ENCODE measurements at regions not wholly inside any gene's neighbourhood (a gene's known extent, or its start where the extent isn't known, plus 50 kb on each side); places are given as distances from the start of the nearest gene placed in this dataset.

DNA sequence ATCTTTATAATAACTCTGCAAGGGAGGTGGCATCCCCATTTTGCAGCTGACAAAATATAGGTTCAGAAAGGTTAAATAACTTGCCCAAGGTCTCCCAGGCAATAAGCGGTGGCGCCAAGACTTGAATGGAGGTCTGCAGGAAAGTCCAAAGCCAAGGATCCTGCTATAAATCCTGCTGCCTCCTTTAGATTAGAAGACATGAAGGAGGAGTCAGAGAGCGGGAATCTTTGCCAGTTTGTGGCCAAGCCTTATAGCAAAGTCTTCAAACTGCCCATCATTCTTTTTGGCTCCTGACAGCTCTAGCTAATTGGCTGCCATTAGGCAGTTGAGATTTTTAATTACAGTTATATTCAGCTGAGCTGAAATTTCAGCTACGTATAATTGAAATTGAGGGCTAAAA, 114.3 kb downstream of the C1D start:
- H3K27me3 ChIP-seq (ENCODE audit: control insufficient read depth in 3 of 3, insufficient read depth in 3 of 3, low read length in 3 of 3), result no peaks in the 10 kb centered on the region

DNA sequence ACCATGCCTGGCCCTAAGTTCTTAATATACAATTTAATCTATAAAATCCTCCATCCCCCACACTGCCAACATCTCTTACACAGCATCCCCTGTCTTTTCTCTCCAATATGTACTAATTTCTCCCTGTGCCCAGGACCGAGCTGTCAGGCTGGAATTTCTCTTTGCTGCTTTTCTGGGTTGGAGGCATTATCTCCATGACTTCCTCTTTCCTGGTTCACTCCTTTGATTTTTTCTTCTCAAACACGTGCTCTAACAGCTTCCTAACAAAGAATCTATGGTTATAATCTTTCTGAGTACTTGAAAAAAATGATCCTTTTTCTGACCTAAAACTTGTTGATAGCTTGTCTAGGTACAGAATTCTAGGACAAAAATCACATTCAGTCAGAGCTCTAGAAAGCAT, 112.8 kb downstream of the C1D start:
- no peaks in the 10 kb centered on the region for H3K27me3 ChIP-seq (ENCODE audit: control insufficient read depth in 3 of 3, insufficient read depth in 3 of 3, low read length in 3 of 3)
- no peaks in the 10 kb centered on the region for H3K9me3 ChIP-seq (ENCODE audit: control insufficient read depth in 2 of 2, insufficient read depth in 1 of 2, low read depth in 1 of 2, low read length in 1 of 2)
- no peak overlapping the region for H3K4me3 ChIP-seq (ENCODE audit: low read depth in 1 of 3, low read length in 3 of 3)
- 50 to 66% (median 54%) methylated on average over 2 of the region's 2 CpGs for WGBS, 3 donors
- H3K36me3 ChIP-seq (ENCODE audit: control insufficient read depth in 3 of 3, insufficient read depth in 2 of 3, low read depth in 1 of 3, low read length in 3 of 3), result no peaks in the 10 kb centered on the region
- FAIRE-seq (no peak), DNase-seq (no peak)
- no peak overlapping the region for H3K27ac ChIP-seq (ENCODE audit: low read depth in 1 of 3, low read length in 2 of 3)
- H3K4me1 ChIP-seq (ENCODE audit: control insufficient read depth in 3 of 3, insufficient read depth in 2 of 3, low read depth in 1 of 3, low read length in 2 of 3), result peaks cover 0 to 3% (median 0%) of the 10 kb centered on the region in 3 donors

More for the DNA sequence above, 114.3 kb downstream of the C1D start:
- Histone ChIP-seq H3K9me3 (ENCODE audit: control insufficient read depth in 2 of 2, insufficient read depth in 1 of 2, low read depth in 1 of 2, low read length in 1 of 2) (no peaks in the 10 kb centered on the region), H3K27ac (ENCODE audit: low read depth in 1 of 3, low read length in 2 of 3) (no peak overlapping the region), H3K4me3 (ENCODE audit: low read depth in 1 of 3, low read length in 3 of 3) (no peak overlapping the region), H3K4me1 (ENCODE audit: control insufficient read depth in 3 of 3, insufficient read depth in 2 of 3, low read depth in 1 of 3, low read length in 2 of 3) (peaks cover 0 to 3% (median 0%) of the 10 kb centered on the region in 3 donors), H3K36me3 (ENCODE audit: control insufficient read depth in 3 of 3, insufficient read depth in 2 of 3, low read depth in 1 of 3, low read length in 3 of 3) (no peaks in the 10 kb centered on the region)
- no peak for FAIRE-seq
- no peak for DNase-seq
- WGBS, 3 donors, result 90 to 92% (median 92%) methylated on average over 4 of the region's 4 CpGs

DNA sequence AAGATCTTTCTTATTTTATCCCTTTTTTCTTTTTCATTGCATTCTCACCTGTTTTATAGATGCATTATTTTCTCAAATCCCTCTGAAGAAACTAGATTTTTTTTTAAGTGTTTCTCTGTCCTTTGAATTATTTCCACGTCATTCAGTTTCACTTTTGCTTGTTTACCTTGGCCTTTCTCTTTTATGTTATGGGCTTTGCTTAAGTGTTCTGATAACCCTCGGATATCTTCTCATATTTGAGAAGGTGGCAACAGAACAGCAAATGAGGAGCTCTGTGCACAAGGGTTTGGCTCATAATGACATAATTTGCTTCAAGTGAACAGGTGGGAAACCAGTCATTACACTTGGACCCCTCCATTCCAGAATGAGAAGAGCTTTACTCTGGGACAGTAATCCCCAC, 111.9 kb downstream of the C1D start:
- peaks cover 0 to 3% (median 0%) of the 10 kb centered on the region in 3 donors for H3K4me1 ChIP-seq (ENCODE audit: control insufficient read depth in 3 of 3, insufficient read depth in 2 of 3, low read depth in 1 of 3, low read length in 2 of 3)
- no peak for FAIRE-seq
- H3K4me3 ChIP-seq (ENCODE audit: low read depth in 1 of 3, low read length in 3 of 3), result no peak overlapping the region
- peak; percentile 35 to 39 for DNase-seq
- no peak overlapping the region for H3K27ac ChIP-seq (ENCODE audit: low read depth in 1 of 3, low read length in 2 of 3)
- WGBS, 3 donors, result 5 to 27% (median 12%) methylated on average over 2 of the region's 2 CpGs
- no peaks in the 10 kb centered on the region for H3K9me3 ChIP-seq (ENCODE audit: control insufficient read depth in 2 of 2, insufficient read depth in 1 of 2, low read depth in 1 of 2, low read length in 1 of 2)
- H3K27me3 ChIP-seq (ENCODE audit: control insufficient read depth in 3 of 3, insufficient read depth in 3 of 3, low read length in 3 of 3), result no peaks in the 10 kb centered on the region
- no peaks in the 10 kb centered on the region for H3K36me3 ChIP-seq (ENCODE audit: control insufficient read depth in 3 of 3, insufficient read depth in 2 of 3, low read depth in 1 of 3, low read length in 3 of 3)

GRCh38 chr2:67952066-67952465, 110.7 kb downstream of the C1D start:
- Histone ChIP-seq H3K36me3 (ENCODE audit: control insufficient read depth in 3 of 3, insufficient read depth in 2 of 3, low read depth in 1 of 3, low read length in 3 of 3) (no peaks in the 10 kb centered on the region), H3K4me3 (ENCODE audit: low read depth in 1 of 3, low read length in 3 of 3) (no peak overlapping the region), H3K27ac (ENCODE audit: low read depth in 1 of 3, low read length in 2 of 3) (no peak overlapping the region), H3K4me1 (ENCODE audit: control insufficient read depth in 3 of 3, insufficient read depth in 2 of 3, low read depth in 1 of 3, low read length in 2 of 3) (peaks cover 0 to 3% (median 0%) of the 10 kb centered on the region in 3 donors), H3K9me3 (ENCODE audit: control insufficient read depth in 2 of 2, insufficient read depth in 1 of 2, low read depth in 1 of 2, low read length in 1 of 2) (no peaks in the 10 kb centered on the region), H3K27me3 (ENCODE audit: control insufficient read depth in 3 of 3, insufficient read depth in 3 of 3, low read length in 3 of 3) (no peaks in the 10 kb centered on the region)
- DNase-seq (no peak), FAIRE-seq (no peak)
- WGBS, 3 donors, result 77 to 81% (median 78%) methylated on average over 4 of the region's 4 CpGs

GRCh38 chr2:67954093-67954748, 108.6 kb downstream of the C1D start:
- DNase-seq, result peak; percentile 77 to 79
- H3K4me1 ChIP-seq (ENCODE audit: control insufficient read depth in 3 of 3, insufficient read depth in 2 of 3, low read depth in 1 of 3, low read length in 2 of 3), result peaks cover 0 to 3% (median 0%) of the 10 kb centered on the region in 3 donors
- peaks cover 0 to 7% of the 10 kb centered on the region in 2 donors for H3K9me3 ChIP-seq (ENCODE audit: control insufficient read depth in 2 of 2, insufficient read depth in 1 of 2, low read depth in 1 of 2, low read length in 1 of 2)
- WGBS, 3 donors, result 10 to 49% (median 26%) methylated on average over 6 of the region's 6 CpGs
- no peak overlapping the region for H3K27ac ChIP-seq (ENCODE audit: low read depth in 1 of 3, low read length in 2 of 3)
- H3K36me3 ChIP-seq (ENCODE audit: control insufficient read depth in 3 of 3, insufficient read depth in 2 of 3, low read depth in 1 of 3, low read length in 3 of 3), result no peaks in the 10 kb centered on the region
- no peak overlapping the region for H3K4me3 ChIP-seq (ENCODE audit: low read depth in 1 of 3, low read length in 3 of 3)
- H3K27me3 ChIP-seq (ENCODE audit: control insufficient read depth in 3 of 3, insufficient read depth in 3 of 3, low read length in 3 of 3), result no peaks in the 10 kb centered on the region
- FAIRE-seq, result no peak

- no peak overlapping the region for H3K4me3 ChIP-seq (ENCODE audit: low read depth in 1 of 3, low read length in 3 of 3)
- no peaks in the 10 kb centered on the region for H3K36me3 ChIP-seq (ENCODE audit: control insufficient read depth in 3 of 3, insufficient read depth in 2 of 3, low read depth in 1 of 3, low read length in 3 of 3)
- FAIRE-seq (no peak), DNase-seq (no peak)
- no peak overlapping the region for H3K27ac ChIP-seq (ENCODE audit: low read depth in 1 of 3, low read length in 2 of 3)
- 82 to 85% (median 85%) methylated on average over 7 of the region's 7 CpGs for whole genome bisulfite sequencing, 3 donors
- peaks cover 0 to 3% (median 0%) of the 10 kb centered on the region in 3 donors for H3K4me1 ChIP-seq (ENCODE audit: control insufficient read depth in 3 of 3, insufficient read depth in 2 of 3, low read depth in 1 of 3, low read length in 2 of 3)
- no peaks in the 10 kb centered on the region for H3K27me3 ChIP-seq (ENCODE audit: control insufficient read depth in 3 of 3, insufficient read depth in 3 of 3, low read length in 3 of 3)
- H3K9me3 ChIP-seq (ENCODE audit: control insufficient read depth in 2 of 2, insufficient read depth in 1 of 2, low read depth in 1 of 2, low read length in 1 of 2), result peaks cover 0 to 7% of the 10 kb centered on the region in 2 donors
Observed at GRCh38 chr2:67955748-67956603, 106.8 kb downstream of the C1D start.

DNA sequence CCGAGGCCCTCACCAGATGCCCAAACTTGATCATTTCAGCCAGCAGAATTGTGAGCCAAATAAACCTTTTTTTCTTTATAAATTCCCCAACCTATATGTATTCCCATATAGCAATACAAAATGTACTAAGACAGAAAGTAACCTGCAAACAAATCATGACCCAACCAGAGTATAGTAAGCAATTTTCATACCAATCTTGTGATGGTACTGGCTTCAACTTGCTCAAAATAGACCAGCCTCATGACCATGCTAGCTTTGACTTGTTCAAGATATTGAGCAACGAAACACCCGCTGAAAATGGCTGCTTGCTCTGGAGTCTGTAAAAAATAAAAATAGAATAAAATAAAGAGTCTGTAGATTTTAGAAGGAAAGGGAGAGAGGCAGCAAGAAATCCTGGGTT, 97.6 kb downstream of the C1D start:
- 92 to 96% (median 93%) methylated on average over 3 of the region's 3 CpGs for WGBS, 3 donors
- no peaks in the 10 kb centered on the region for H3K4me1 ChIP-seq (ENCODE audit: control insufficient read depth in 3 of 3, insufficient read depth in 2 of 3, low read depth in 1 of 3, low read length in 2 of 3)
- no peaks in the 10 kb centered on the region for H3K36me3 ChIP-seq (ENCODE audit: control insufficient read depth in 3 of 3, insufficient read depth in 2 of 3, low read depth in 1 of 3, low read length in 3 of 3)
- no peak overlapping the region for H3K4me3 ChIP-seq (ENCODE audit: low read depth in 1 of 3, low read length in 3 of 3)
- DNase-seq, result no peak
- H3K9me3 ChIP-seq (ENCODE audit: control insufficient read depth in 2 of 2, insufficient read depth in 1 of 2, low read depth in 1 of 2, low read length in 1 of 2), result no peaks in the 10 kb centered on the region
- H3K27me3 ChIP-seq (ENCODE audit: control insufficient read depth in 3 of 3, insufficient read depth in 3 of 3, low read length in 3 of 3), result no peaks in the 10 kb centered on the region
- no peak for FAIRE-seq
- H3K27ac ChIP-seq (ENCODE audit: low read depth in 1 of 3, low read length in 2 of 3), result no peak overlapping the region

DNA sequence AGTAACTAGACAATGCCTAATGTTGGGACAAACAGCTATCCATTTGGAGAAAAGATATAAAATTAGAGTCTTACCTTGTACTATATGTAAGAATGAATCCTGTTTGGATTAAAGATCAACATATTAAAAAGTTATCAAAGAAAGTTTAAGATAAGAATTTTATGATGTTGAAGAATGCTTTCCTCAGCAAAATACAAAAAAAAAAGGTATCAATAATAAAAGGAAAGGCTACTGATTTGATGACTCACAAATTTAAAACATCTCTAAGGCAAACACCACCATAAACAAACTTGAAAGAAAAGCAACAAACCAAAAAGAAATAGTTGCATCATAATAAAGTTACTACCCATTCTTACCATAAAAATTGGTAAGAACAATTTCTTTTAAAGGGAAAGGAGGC, 92.7 kb downstream of the C1D start:
- FAIRE-seq, result no peak
- H3K27me3 ChIP-seq (ENCODE audit: control insufficient read depth in 3 of 3, insufficient read depth in 3 of 3, low read length in 3 of 3), result no peaks in the 10 kb centered on the region
- no peaks in the 10 kb centered on the region for H3K36me3 ChIP-seq (ENCODE audit: control insufficient read depth in 3 of 3, insufficient read depth in 2 of 3, low read depth in 1 of 3, low read length in 3 of 3)
- H3K4me3 ChIP-seq (ENCODE audit: low read depth in 1 of 3, low read length in 3 of 3), result no peak overlapping the region
- H3K27ac ChIP-seq (ENCODE audit: low read depth in 1 of 3, low read length in 2 of 3), result no peak overlapping the region
- no peaks in the 10 kb centered on the region for H3K9me3 ChIP-seq (ENCODE audit: control insufficient read depth in 2 of 2, insufficient read depth in 1 of 2, low read depth in 1 of 2, low read length in 1 of 2)
- H3K4me1 ChIP-seq (ENCODE audit: control insufficient read depth in 3 of 3, insufficient read depth in 2 of 3, low read depth in 1 of 3, low read length in 2 of 3), result peaks cover 0 to 3% (median 0%) of the 10 kb centered on the region in 3 donors
- DNase-seq, result no peak

All from small intestine (tissue), 7 donors.